Panc1 (cell line): ENCODE measurements at regions not wholly inside any gene's neighbourhood (a gene's known extent, or its start where the extent isn't known, plus 50 kb on each side); places are given as distances from the start of the nearest gene placed in this dataset.
"Not testable (repeated sequence)": the region's sequence is repeated elsewhere in the genome, so short reads cannot be mapped to it uniquely, and the experiment has no call there.

Experiments used
- ATAC-seq: fragments of 200-7000 bp; cut with Tn5 transposase; 2 replicates; pipeline ENCODE4 v1.9.1; 2020; ENCODE audit warnings: mild to moderate bottlenecking, moderate library complexity
- BruUV-seq: library from RNA; stranded (reverse); fragments of 400-500 nt; replicated peaks from 2 replicates; lab custom pipeline; 2021; lab: Mats Ljungman, UMichigan
- CTCF ChIA-PET: fragments of 300-600 bp; sonication (Branson Sonifier 250); formaldehyde crosslinking; loops from one replicate; lab custom pipeline; 2022; ENCODE audit warnings: antibody characterized with exemption; lab: Charles Lee
- POLR2A ChIA-PET: fragments of 300-600 bp; sonication (Branson Sonifier 250); formaldehyde crosslinking; loops from one replicate; lab custom pipeline; 2022; ENCODE audit warnings: antibody characterized with exemption; lab: Charles Lee
- DNase-seq: peaks from one replicate; pipeline ENCODE4 v3.0.0-alpha.2; 2010; ENCODE audit warnings: low read depth, low spot score
- H3K27ac ChIP-seq: 2 replicates; pipeline ENCODE4 v1.5.1; 2011; ENCODE audit warnings: mild to moderate bottlenecking, low read length, inconsistent platforms
- H3K27me3 ChIP-seq: fragments of 200-500 bp; sonication (Bioruptor generic); 2 replicates; pipeline ENCODE4 v1.6.0; 2014; ENCODE audit warnings: low read length, inconsistent platforms; ENCODE audit not compliant: control insufficient read depth, insufficient read depth
- H3K36me3 ChIP-seq: fragments of 200-500 bp; sonication (Bioruptor generic); 2 replicates; pipeline ENCODE4 v1.5.1; 2014; ENCODE audit warnings: inconsistent platforms, mild to moderate bottlenecking, low read length, moderate library complexity; ENCODE audit not compliant: control insufficient read depth, insufficient read depth
- H3K4me1 ChIP-seq: 2 replicates; pipeline ENCODE4 v1.5.1; 2011; ENCODE audit warnings: inconsistent platforms, mild to moderate bottlenecking, low read length, moderate library complexity; ENCODE audit not compliant: control insufficient read depth, insufficient read depth
- H3K4me3 ChIP-seq, 2 experiments: 2 replicates each; pipeline ENCODE4 v1.5.1; 2011 to 2012; ENCODE audit warnings: low read depth in 2 of 2, low read length in 2 of 2, mild to moderate bottlenecking in 2 of 2, inconsistent platforms in 1 of 2, moderate library complexity in 1 of 2
- H3K9me3 ChIP-seq: fragments of 200-500 bp; sonication (Bioruptor generic); 2 replicates; pipeline ENCODE4 v1.5.1; 2014; ENCODE audit warnings: low read depth, mild to moderate bottlenecking, inconsistent platforms, low read length, moderate library complexity; ENCODE audit not compliant: control insufficient read depth, insufficient read depth
- POLR2AphosphoS5 ChIP-seq: IDR thresholded peaks from 2 replicates; pipeline ENCODE4 v1.6.1; 2012; ENCODE audit warnings: mild to moderate bottlenecking, low read depth, low read length, moderate library complexity
- REST ChIP-seq, 2 experiments: IDR thresholded peaks; 2 replicates each; pipeline ENCODE4 v1.6.1; 2011 to 2012; ENCODE audit warnings: low read depth in 2 of 2, control low read depth in 1 of 2, low read length in 1 of 2, mild to moderate bottlenecking in 1 of 2, moderate library complexity in 1 of 2; ENCODE audit not compliant: insufficient read depth in 1 of 2
- SIN3A ChIP-seq: IDR thresholded peaks from 2 replicates; pipeline ENCODE4 v1.6.1; 2012; ENCODE audit warnings: low read depth, mild to moderate bottlenecking, low read length, moderate library complexity, borderline replicate concordance; ENCODE audit not compliant: insufficient read depth
- TCF7L2 ChIP-seq: IDR thresholded peaks from 2 replicates; pipeline ENCODE4 v1.6.1; 2011; ENCODE audit warnings: mild to moderate bottlenecking, low read depth, low read length, inconsistent platforms
- in situ Hi-C: cut with HindIII; loops from 2 replicates; pipeline ENCODE4 v1.10.0; 2016; ENCODE audit warnings: low sequenced_read_pairs, low pct_unique_long_range_greater_than_20kb
- intact Hi-C: fragments of 100-400 bp; cut with micrococcal nuclease; formaldehyde crosslinking; loops from one replicate; pipeline ENCODE4 v1.10.0; 2022; ENCODE audit not compliant: unreplicated experiment

GRCh38 chr22:34829485-34829884 lies 236.5 kb upstream of the ISX start:
- CTCF ChIA-PET, result no interaction called here
- no peak for DNase-seq
- POLR2A ChIA-PET, result no interaction called here
- Histone ChIP-seq H3K4me3 (no peak overlapping the region), H3K4me1 (no peaks in the 10 kb centered on the region), H3K27ac (no peak overlapping the region), H3K27me3 (no peaks in the 10 kb centered on the region), H3K36me3 (no peaks in the 10 kb centered on the region), H3K9me3 (no peaks in the 10 kb centered on the region)
- in situ Hi-C loops (no loop called here), intact Hi-C loops (loop anchor here (10.0 kb wide), 1 partner anchor 1155 kb away; no protein-coding TSS in a partner anchor)
- BruUV-seq, result no TSS peak
- no peak for TF ChIP-seq SIN3A
- TF ChIP-seq REST (IDR thresholded peaks at IDR 0.05; ENCODE audit: insufficient read depth in 1 of 2, low read depth in 2 of 2, low read length in 1 of 2), result no peak
- no peak for TF ChIP-seq TCF7L2
- no peak for TF ChIP-seq POLR2AphosphoS5
- ATAC-seq, result no peak

- no peak for ATAC-seq
- Histone ChIP-seq H3K27me3 (no peaks in the 10 kb centered on the region), H3K9me3 (no peaks in the 10 kb centered on the region), H3K4me1 (no peaks in the 10 kb centered on the region), H3K27ac (no peak overlapping the region), H3K36me3 (no peaks in the 10 kb centered on the region), H3K4me3 (no peak overlapping the region)
- in situ Hi-C loops, result no loop called here
- DNase-seq, result no peak
- TF ChIP-seq REST (IDR thresholded peaks at IDR 0.05; ENCODE audit: insufficient read depth in 1 of 2, low read depth in 2 of 2, low read length in 1 of 2) (no peak), TCF7L2 (no peak)
- intact Hi-C loops, result no loop called here
- ChIA-PET CTCF (no interaction called here), POLR2A (no interaction called here)
- BruUV-seq, result no TSS peak
These were observed 231.9 kb upstream of the ISX start for GRCh38 chr22:34834059-34834458.

GRCh38 chr22:34834541-34834940 lies 231.4 kb upstream of the ISX start:
- H3K4me1 ChIP-seq, H3K9me3 ChIP-seq, ATAC-seq, DNase-seq, H3K36me3 ChIP-seq, CTCF ChIA-PET, H3K27me3 ChIP-seq, in situ Hi-C loops, intact Hi-C loops, BruUV-seq, H3K27ac ChIP-seq, POLR2A ChIA-PET, H3K4me3 ChIP-seq: not testable (repeated sequence)
